ENCODE measurements at regions not wholly inside any gene's neighbourhood (a gene's known extent, or its start where the extent isn't known, plus 50 kb on each side); places are given as distances from the start of the nearest gene placed in this dataset.

DNA sequence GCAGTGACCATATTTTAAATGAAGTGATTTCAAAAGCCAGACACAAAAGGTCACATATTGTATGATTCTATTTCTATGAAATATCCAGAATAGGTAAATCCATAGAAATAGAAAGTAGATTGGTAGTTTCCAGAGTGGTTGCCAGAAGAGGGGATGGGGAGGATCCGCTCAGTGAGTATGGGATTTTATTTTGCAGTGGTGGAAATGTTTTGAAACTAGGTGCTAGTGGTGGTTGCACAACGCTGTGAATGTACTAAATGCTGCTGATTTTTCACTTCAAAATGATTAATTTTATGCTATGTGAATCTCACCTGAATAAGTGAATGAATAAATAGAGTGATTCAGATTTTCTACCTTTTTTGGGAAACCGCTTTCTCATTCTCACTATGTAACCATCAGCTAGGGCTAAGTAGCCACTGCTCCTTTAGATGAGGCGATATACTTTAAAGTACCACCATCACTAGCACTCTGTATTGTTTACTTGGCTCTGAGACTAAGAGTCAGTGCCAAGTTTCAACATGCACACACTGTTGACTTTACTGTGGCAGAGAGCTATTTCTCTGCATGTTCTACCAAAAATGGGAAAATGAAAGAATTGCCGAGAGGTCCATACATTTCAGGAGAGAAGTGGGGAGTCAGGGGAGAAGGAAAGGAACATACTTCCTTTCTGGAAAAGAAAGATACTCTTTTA lies 90.7 kb upstream of the GOLIM4 start:
- Histone ChIP-seq H3K4me3 (no peak overlapping the region), H3K9me3 (no peaks in the 10 kb centered on the region), H3K36me3 (ENCODE audit: low read depth, missing control alignments) (no peaks in the 10 kb centered on the region), H3K4me1 (no peaks in the 10 kb centered on the region), H3K27me3 (no peaks in the 10 kb centered on the region), H3K27ac (no peak overlapping the region)
- TF ChIP-seq CTCF (IDR thresholded peaks at IDR 0.05) (no peak), POLR2A (IDR thresholded peaks at IDR 0.05) (no peak)
- DNase-seq: no peak
- intact Hi-C loops (cut with DNase I; ENCODE audit: low total_unique reads): no loop called here
- 93 to 94% methylated on average over 5 of the region's 5 CpGs for WGBS, 2 donors

DNA sequence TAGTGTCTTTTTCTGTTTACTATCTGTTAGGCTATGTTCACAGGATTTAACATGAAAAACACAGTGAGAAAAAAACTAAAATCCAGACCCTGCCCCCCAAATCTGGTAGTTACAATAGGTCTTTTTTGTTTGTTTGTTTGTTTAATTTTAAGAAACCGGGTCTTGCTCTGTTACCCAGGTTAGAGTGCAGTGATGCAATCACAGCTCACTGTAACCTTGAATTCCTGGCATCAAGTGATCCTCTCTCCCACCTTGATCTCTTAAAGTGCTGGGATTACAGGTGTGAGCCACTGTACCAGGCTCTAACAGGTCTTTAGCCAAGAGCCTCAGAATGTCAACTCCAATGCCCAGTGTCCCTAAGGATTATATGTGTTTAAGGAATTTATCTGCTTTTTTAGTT lies 88.0 kb upstream of the GOLIM4 start:
- no peak for DNase-seq
- Histone ChIP-seq H3K4me1 (no peaks in the 10 kb centered on the region), H3K9me3 (no peaks in the 10 kb centered on the region), H3K27ac (no peak overlapping the region), H3K27me3 (no peaks in the 10 kb centered on the region), H3K4me3 (no peak overlapping the region), H3K36me3 (ENCODE audit: low read depth, missing control alignments) (no peaks in the 10 kb centered on the region)
- WGBS, 2 donors: 53 to 55% methylated on average over 1 of the region's 1 CpG
- TF ChIP-seq POLR2A (IDR thresholded peaks at IDR 0.05) (no peak), CTCF (IDR thresholded peaks at IDR 0.05) (no peak)
- intact Hi-C loops (cut with DNase I; ENCODE audit: low total_unique reads): no loop called here

DNA sequence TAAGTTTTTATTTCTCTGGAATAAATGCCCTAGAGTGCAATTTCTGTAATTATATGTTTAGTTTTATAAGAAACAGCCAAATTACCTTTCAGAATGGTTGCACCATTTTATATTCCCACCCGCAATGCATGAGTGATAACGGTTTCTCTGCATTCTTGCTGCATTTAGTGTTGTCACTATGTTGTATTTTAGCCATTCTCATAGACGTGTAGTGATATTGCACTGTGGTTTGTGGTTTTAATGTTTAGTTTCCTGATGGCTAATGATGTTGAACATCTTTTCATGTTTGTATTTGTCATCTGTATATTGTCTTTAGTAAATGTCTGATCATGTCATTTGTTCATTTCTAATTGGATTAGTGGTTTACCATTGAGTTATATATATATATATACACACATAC lies 73.0 kb upstream of the GOLIM4 start:
- no peak overlapping the region for H3K4me3 ChIP-seq
- no peaks in the 10 kb centered on the region for H3K27me3 ChIP-seq
- intact Hi-C loops (cut with DNase I; ENCODE audit: low total_unique reads): no loop called here
- WGBS, 2 donors: 78 to 86% methylated on average over 3 of the region's 3 CpGs
- H3K4me1 ChIP-seq: no peaks in the 10 kb centered on the region
- no peak for DNase-seq
- no peak overlapping the region for H3K27ac ChIP-seq
- no peaks in the 10 kb centered on the region for H3K9me3 ChIP-seq
- H3K36me3 ChIP-seq (ENCODE audit: low read depth, missing control alignments): no peaks in the 10 kb centered on the region
- TF ChIP-seq CTCF (IDR thresholded peaks at IDR 0.05): no peak
- no peak for TF ChIP-seq POLR2A (IDR thresholded peaks at IDR 0.05)

DNA sequence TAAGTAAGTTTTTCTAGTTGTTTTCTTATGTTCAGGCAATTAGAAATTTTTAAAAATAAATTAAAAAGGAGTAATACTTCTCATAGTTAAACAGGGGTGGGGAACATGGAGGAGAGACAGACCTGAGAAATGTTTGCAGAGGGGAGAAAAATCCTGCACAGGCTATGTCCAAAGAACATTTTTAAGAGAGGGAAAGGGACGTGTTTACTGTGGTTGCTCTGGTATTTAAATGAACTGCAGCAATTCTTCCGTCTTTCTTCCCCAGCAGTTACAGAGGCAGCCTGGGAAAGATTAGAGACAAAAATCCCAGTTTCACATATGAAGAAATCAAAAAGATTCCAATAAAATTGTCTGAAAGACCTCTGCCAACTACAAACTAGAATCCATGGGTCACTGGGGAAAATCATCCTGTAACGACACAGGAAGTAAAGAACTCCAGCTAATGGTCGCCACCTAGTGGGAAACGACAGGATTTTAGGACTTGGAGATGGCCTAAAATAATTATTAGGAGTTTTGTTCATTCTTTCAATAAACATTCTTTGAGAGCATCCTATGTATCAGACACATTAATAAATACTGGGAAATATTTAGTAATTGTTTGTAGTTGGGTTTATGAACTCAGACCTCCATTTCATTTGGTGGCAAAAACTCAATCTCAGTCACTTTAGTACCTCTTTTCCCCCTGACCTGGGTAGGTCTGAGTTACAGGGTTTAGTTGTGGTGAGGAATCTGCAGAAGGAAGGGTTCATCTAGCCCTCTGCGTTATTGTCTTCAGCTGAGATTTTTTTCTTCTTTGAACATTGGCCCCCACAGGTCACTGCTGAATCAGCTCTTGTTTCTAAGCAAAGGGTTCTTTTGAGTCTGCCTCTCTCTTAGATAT lies 69.9 kb upstream of the GOLIM4 start:
- H3K4me1 ChIP-seq: no peaks in the 10 kb centered on the region
- H3K27me3 ChIP-seq: no peaks in the 10 kb centered on the region
- no peaks in the 10 kb centered on the region for H3K9me3 ChIP-seq
- no peaks in the 10 kb centered on the region for H3K36me3 ChIP-seq (ENCODE audit: low read depth, missing control alignments)
- DNase-seq: peak; percentile 79
- peak; percentile 66 to 78 (median 72) for TF ChIP-seq CTCF (IDR thresholded peaks at IDR 0.05)
- no peak for TF ChIP-seq POLR2A (IDR thresholded peaks at IDR 0.05)
- no peak overlapping the region for H3K4me3 ChIP-seq
- intact Hi-C loops (cut with DNase I; ENCODE audit: low total_unique reads): no loop called here
- WGBS, 2 donors: 17 to 19% methylated on average over 6 of the region's 6 CpGs
- no peak overlapping the region for H3K27ac ChIP-seq

Data from testis (tissue), 2 donors.